ENCODE measurements at regions not wholly inside any gene's neighbourhood (a gene's known extent, or its start where the extent isn't known, plus 50 kb on each side); places are given as distances from the start of the nearest gene placed in this dataset.

- no peak for DNase-seq
Measured at GRCh38 chr3:157574531-157574930, 71.3 kb upstream of the VEPH1 start.

- no peak for DNase-seq
Measured at GRCh38 chr3:157573780-157574378, 70.7 kb upstream of the VEPH1 start.

DNA sequence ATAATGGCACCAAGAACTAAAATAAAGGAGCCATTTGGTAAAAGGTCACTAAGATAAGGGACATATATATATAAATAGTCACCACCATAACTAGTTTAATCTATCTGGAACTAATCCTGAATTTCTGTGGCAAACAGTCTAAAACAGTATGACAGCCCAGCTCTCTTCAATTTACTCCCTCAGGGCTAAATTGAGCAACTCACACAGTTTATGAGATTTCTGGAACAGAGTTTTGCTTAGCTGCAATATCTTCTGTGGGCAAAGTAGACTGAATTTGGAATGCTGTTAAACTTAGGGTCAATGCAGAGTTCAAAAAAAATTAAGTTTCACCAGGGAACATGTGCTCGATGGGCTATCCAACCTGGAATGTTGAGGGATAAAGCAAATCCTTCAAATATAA, 70.1 kb upstream of the VEPH1 start:
- no peak for DNase-seq

- peak in 1 of 2 donors; percentile 4 for DNase-seq
Measured at GRCh38 chr3:157572559-157573270, 69.5 kb upstream of the VEPH1 start.

DNA sequence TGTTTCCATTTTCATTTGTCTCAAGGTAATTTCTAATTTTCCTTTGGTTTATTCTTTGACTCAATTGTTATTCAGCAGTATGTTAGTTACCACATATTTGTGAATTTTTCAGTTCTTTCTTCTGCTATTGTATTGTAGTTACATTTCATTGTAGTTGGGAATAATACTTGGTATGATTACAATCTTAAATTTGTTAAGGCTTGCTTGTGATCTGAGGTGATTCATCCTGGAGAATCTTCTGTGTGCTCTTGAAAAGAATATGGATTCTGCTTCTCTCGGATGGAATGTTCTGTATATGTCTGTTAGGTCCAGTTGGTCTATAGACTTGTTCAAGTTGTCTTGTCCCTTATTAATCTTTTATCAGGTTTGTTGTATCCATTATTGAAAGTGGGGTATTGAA, 63.4 kb upstream of the VEPH1 start:
- DNase-seq: no peak

- DNase-seq: no peak
Measured at GRCh38 chr3:157559401-157559800, 56.2 kb upstream of the VEPH1 start.
